ENCODE measurements at regions not wholly inside any gene's neighbourhood (a gene's known extent, or its start where the extent isn't known, plus 50 kb on each side); places are given as distances from the start of the nearest gene placed in this dataset.

DNA sequence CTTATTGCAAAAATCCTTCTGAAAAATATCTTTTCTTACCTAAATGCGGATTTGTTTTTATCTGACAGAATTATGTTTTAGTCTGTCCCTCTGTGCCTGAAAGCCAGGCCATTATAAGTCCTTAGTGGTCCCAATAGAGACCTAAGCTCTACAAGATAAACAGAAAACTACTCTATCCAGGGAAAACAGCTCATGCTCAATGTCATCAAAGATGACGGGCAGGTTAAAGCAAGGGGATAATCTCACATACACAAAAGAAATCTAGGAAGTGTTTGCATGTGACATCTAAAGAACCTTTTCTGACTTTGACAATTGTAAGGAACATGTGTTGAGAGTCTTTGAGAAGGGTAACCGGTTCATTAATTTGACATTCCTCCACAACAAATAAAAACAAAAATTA lies 741.1 kb upstream of the ID2 start:
- in situ Hi-C loops (cut with HindIII; ENCODE audit: low sequenced_read_pairs), result no loop called here

DNA sequence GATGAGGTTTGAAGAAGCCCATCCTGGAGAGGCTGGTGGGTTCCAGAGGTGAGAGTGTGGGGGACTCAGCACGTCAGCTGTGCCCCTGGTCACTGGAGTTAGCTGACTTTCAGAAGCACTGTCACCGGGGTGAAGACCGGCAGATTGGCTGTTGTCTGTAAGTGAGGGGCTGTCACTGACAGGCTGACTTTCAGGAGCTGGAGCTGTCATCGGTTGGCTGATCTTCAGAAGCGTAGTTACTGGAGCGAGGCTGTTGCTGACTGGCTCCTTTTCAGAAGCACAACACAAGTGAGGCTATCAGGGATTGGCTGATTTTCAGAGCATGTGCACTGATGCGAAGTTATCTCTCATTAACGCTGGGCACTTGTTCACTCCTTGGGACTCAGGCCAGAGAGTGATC lies 738.4 kb upstream of the ID2 start:
- in situ Hi-C loops (cut with HindIII; ENCODE audit: low sequenced_read_pairs), result no loop called here

GRCh38 chr2:7945026-7945425 lies 736.8 kb upstream of the ID2 start:
- in situ Hi-C loops (cut with HindIII; ENCODE audit: low sequenced_read_pairs), result no loop called here

DNA sequence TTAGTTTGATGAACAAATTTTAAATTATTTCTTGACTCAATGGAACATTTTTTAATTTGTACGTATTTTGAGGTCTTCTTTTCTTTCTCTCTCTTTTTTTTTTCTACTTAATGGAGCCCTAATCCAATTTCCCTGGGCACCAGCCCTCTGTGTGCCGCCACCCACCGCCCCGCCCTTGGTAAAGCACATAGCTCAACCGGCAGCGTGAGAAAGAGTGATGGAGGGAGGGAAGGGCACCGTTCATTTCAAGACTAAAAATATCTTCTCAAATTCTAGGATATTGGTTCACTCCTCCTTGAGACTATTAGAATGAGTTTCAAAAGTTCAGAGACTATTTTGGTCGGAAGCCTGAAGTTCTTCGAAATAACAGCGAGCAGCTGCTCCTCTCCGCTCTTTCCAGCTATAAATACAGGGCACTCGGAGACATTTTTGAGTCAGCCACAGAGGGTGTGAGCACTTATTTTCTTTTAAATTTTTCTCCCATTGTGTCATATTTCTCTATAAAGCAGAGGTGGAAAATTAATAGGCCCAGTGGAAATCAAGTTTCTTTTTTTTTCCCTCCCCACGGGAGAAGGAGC lies 731.7 kb upstream of the ID2 start:
- in situ Hi-C loops (cut with HindIII; ENCODE audit: low sequenced_read_pairs), result no loop called here

DNA sequence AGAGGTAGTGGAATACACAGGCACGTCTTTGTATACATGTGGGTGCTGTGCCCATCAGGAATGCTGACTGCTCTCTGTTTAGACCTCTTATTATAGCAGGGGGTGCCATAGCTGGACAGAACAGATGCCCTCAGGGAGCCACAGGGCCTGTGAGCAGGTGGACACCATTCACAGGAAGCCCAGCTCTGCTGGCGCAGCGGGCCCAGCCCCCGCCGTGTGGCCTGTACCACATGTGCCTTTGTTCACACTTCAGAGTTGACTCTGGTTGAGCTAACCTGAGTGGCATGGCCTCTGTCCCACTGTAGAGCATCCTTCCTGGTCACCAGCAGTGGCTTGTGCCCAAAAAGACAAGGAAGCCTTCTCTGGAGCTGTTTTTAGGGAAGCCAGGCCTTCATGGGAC lies 730.9 kb upstream of the ID2 start:
- in situ Hi-C loops (cut with HindIII; ENCODE audit: low sequenced_read_pairs), result no loop called here

DNA sequence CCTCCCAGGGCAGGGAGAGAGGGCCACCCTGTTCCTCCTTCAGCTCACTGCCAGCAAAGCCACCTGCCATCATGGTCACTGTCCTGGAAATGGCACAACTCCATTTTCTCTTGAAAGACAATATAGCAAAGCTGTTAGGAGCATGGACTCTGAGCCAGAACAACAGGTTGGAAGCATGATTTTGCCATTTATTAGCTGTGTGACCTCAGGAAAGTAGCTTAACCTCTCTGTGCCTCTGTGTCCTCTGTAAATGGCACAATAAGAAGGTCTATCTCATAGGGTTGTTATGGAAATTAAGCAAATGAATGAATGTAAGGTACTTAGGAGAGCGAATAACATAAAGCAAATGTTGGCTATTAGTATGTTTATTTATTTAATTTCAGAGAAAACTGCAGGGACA lies 730.4 kb upstream of the ID2 start:
- in situ Hi-C loops (cut with HindIII; ENCODE audit: low sequenced_read_pairs), result no loop called here

- in situ Hi-C loops (cut with HindIII; ENCODE audit: low sequenced_read_pairs), result no loop called here
Measured at GRCh38 chr2:7952046-7952745, 729.7 kb upstream of the ID2 start.

- in situ Hi-C loops (cut with HindIII; ENCODE audit: low sequenced_read_pairs), result no loop called here
Measured at GRCh38 chr2:7953195-7953594, 728.7 kb upstream of the ID2 start.

DNA sequence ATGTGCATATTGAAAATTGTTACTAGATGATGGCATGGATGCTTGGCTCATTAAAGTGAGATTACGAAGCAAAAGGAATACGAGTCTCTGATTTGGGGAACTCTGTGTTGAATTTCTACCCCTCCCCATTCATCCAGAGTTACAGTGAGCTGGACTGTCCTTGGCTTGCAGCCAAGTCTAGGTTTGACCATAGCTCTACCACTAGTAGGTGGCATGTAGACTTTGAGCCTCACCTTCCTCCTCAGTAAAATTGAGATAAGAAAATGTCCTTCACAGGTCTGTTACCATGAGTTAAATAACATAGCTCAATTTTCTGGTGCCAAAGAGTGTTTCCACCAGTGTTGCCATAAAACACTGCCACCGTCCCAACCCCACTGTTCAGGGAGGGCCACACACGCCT lies 727.6 kb upstream of the ID2 start:
- in situ Hi-C loops (cut with HindIII; ENCODE audit: low sequenced_read_pairs), result no loop called here

DNA sequence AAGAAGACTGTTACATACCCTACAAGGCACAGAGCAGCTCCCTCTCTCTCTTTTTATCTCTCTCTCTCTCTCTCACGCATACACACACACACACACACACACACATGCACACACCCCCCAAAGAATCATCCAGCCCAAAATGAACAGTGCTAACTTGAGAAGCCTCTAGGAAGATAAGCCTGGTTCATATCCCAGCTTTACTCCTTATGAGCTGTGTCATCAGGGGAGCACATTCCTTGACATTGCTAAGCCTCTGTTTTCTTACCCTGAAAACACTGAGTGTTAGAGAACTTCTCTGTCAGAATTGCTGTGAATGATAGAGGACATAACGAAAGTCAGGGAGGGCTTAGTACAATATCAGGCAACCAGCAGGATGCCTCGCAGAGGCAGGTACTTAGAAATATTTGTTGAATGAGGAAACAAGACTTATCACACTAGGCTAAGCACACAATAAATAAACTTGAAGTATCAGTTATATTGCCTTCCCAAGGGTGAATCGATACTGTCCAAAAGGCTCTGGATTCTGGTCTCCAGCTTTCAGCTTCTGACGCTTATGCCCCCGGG lies 725.6 kb upstream of the ID2 start:
- in situ Hi-C loops (cut with HindIII; ENCODE audit: low sequenced_read_pairs), result no loop called here

GRCh38 chr2:7961550-7961949 lies 720.3 kb upstream of the ID2 start:
- in situ Hi-C loops (cut with HindIII; ENCODE audit: low sequenced_read_pairs), result no loop called here

DNA sequence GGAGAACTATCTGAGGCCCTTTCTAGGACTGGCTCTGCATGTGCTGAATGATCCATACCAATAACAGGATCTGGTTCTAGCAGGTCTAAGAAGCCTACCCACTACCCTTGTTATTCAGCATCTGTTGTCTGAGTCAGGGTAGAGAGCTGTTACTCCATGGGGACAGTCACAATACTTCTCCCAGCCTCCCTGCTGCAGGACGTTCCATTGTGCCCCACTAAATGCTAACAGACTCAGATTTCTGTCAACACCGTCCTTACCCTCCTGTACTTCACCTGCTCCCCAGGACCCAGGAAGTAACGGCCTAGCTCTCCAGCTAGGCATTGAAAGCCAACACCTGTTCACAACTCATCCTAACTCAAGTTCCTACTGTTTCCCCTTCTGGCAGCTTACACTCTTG lies 719.7 kb upstream of the ID2 start:
- in situ Hi-C loops (cut with HindIII; ENCODE audit: low sequenced_read_pairs), result no loop called here

DNA sequence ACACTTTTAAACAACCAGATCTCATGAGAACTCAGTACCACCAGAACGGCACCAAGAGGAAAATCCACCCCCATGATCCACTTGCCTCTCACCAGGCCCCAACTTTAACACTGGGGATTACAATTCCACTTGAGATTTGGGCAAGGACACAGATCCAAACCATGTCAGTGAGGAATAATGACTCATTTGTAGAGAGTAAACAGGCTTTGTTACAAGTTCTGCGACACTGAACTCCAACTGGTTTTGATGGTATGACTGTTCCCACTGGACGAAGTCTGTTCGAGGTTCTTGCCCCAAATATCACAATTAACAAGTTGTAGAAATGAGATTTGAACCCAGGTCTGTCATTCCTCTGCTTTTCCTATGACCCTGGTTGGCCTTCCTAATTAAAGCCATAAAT lies 718.1 kb upstream of the ID2 start:
- in situ Hi-C loops (cut with HindIII; ENCODE audit: low sequenced_read_pairs), result no loop called here

DNA sequence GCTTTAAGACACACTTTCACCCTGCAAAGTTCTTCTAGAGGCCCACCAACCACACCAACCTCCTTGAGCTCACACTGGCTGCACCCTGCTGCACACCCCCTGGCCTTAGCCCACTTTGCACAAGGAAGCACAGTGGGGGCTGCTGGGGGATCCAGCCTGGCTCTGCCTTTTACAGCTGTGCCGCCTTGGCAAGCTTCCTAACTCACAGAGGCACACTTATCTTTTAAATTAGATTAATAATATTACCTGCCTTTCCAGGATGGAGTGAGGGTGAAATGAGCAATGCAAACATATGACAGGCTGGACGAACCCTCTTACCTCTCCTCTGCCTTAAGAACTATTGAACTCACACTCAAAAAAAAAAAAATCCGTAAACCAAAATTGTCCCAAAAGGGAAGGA lies 715.8 kb upstream of the ID2 start:
- in situ Hi-C loops (cut with HindIII; ENCODE audit: low sequenced_read_pairs), result no loop called here

GRCh38 chr2:7967707-7968405 lies 714.0 kb upstream of the ID2 start:
- in situ Hi-C loops (cut with HindIII; ENCODE audit: low sequenced_read_pairs), result no loop called here

DNA sequence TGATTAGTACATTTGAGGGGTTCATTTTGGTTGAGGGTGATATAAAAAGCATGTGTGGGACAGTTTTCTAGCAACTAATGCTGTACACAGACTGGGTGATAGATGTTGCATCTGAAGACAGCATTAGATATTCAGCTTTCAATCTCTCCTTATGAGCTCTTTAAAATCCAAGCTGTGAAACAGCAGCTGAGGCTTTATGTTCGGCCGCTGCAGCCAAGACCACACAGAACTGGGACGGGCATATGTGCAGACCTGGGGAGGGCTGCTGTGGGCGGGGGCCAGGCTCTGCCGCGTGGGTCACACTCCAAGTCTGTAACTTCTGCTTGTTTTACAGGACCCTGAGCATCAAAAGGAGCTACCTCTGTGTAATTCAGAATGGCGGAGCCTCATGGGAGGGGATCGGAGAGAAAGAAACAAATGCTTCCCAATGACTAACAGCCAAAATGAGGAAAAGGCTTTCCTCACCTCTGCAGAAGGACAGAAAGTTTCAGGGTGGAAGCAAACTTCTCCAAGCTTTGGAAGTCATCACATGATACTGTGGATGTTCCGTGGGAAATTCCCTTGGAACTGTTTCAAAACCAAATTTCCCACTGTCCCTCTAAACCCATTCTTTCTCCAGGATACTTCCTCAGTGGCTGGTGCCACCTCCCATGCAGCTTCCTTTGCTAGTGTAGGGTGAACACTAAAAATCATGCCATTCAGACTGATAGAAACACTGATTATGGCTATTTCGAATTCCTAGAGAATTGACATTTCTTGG lies 711.9 kb upstream of the ID2 start:
- in situ Hi-C loops (cut with HindIII; ENCODE audit: low sequenced_read_pairs), result no loop called here

GRCh38 chr2:7971248-7971647 lies 710.6 kb upstream of the ID2 start:
- in situ Hi-C loops (cut with HindIII; ENCODE audit: low sequenced_read_pairs), result no loop called here

DNA sequence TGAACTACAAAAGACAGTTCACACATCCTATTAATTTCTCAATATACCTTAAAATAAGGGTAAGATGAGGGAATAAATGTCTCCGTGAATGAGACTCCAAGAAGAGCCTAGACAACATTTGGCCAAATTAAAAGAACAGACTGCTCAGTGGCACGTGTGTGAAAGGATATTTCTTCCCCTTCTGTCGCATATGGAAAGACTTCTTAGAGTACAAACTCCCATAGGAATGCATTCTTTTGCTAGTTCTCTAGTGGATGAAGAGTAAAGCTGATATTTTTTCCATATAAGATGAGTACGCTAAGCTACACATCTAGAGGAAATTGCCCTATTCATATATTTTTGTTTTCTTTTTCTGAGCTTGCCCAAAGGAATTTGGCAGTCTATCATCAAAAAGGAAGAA lies 710.0 kb upstream of the ID2 start:
- in situ Hi-C loops (cut with HindIII; ENCODE audit: low sequenced_read_pairs), result no loop called here

DNA sequence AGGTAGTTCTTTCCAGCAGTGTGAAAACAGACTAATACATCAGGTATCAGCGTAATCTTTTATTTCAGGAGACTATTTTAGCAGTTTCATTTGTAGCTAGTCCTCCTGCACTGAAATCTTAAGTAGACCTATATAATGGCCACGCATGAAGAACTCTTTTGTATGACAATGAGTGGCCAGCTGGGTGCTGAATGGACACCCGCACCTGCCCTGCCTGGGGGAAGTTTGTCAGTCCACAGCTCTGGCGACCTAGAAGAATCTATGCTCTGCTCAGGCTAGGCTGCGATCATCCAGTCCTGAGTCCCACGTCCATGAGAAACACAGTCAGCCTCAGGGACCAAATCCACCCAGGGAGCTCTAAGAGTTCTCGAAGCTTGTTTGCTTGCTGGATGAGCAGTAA lies 709.2 kb upstream of the ID2 start:
- in situ Hi-C loops (cut with HindIII; ENCODE audit: low sequenced_read_pairs), result no loop called here

- in situ Hi-C loops (cut with HindIII; ENCODE audit: low sequenced_read_pairs), result no loop called here
Measured at GRCh38 chr2:7973801-7974480, 707.9 kb upstream of the ID2 start.

DNA sequence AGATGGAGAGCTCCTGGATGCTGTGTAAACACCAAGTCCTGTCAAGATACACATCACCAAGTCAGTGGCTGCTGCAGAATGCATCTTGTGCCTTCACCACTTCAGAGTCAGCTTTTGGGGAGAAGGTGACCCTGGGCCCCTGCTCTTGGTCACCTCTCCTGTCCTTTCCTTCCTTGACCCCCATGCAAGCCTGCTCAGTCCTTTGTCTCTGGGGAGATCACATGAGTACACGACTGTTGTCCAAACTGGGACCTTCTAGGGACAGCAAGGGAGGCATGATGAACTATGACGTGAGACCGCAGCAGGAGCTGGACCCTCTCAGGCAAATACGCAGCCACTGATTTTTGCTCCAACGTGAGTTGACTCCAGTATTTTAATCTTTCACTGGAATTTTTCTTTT lies 706.9 kb upstream of the ID2 start:
- in situ Hi-C loops (cut with HindIII; ENCODE audit: low sequenced_read_pairs), result no loop called here
